GM23248 (cell line): ENCODE measurements at regions not wholly inside any gene's neighbourhood (a gene's known extent, or its start where the extent isn't known, plus 50 kb on each side); places are given as distances from the start of the nearest gene placed in this dataset.

Experiments
- EZH2 ChIP-seq: fragments of 200-600 bp; sonication (generic); IDR thresholded peaks from 2 replicates; pipeline ENCODE4 v1.6.1; 2018; ENCODE audit warnings: antibody characterized with exemption, mild to moderate bottlenecking; ENCODE audit not compliant: insufficient read depth, poor library complexity, severe bottlenecking
- EZH2phosphoT487 ChIP-seq: fragments of 200-600 bp; sonication (generic); IDR thresholded peaks from 2 replicates; pipeline ENCODE4 v1.6.1; 2018; ENCODE audit warnings: antibody characterized with exemption, moderate library complexity, mild to moderate bottlenecking, low read depth; ENCODE audit not compliant: insufficient read depth

GRCh38 chr3:194005930-194006501 lies 129.9 kb upstream of the HES1 start:
- TF ChIP-seq EZH2 (no peak), EZH2phosphoT487 (no peak)
